Heart right ventricle (tissue), 16 donors: ENCODE measurements at regions not wholly inside any gene's neighbourhood (a gene's known extent, or its start where the extent isn't known, plus 50 kb on each side); places are given as distances from the start of the nearest gene placed in this dataset.
A peak's percentile ranks its signal among the peaks of the same experiment; 100 is the strongest.
"Not testable (repeated sequence)": the region's sequence is repeated elsewhere in the genome, so short reads cannot be mapped to it uniquely, and the experiment has no call there.

Experiments used
- ATAC-seq, 8 donors: fragments of 200-7000 bp; cut with Tn5 transposase; one replicate each; pipeline ENCODE4 v1.9.1; 2020; ENCODE audit warnings: mild to moderate bottlenecking in 8 of 8, moderate library complexity in 8 of 8, moderate number of reproducible peaks in 1 of 8
- DNase-seq, 2 donors: peaks; one replicate each; pipeline ENCODE4 v3.0.0-alpha.2; 2020
- H3K27ac ChIP-seq, 10 donors: fragments of 200-600 bp; sonication (generic) in 2 of 10; one replicate each; pipeline versions ENCODE4 v1.5.0 to v1.8.0; 2020 to 2022; ENCODE audit warnings: mild to moderate bottlenecking in 3 of 10
- H3K27me3 ChIP-seq, 7 donors: fragments of 200-600 bp; one replicate each; pipeline ENCODE4 v1.8.0; 2021 to 2022; ENCODE audit warnings: mild to moderate bottlenecking in 2 of 7
- H3K36me3 ChIP-seq, 9 donors: fragments of 200-600 bp; sonication (generic) in 1 of 9; one replicate each; pipeline versions ENCODE4 v1.5.0 to v1.8.0; 2020 to 2022; ENCODE audit warnings: mild to moderate bottlenecking in 2 of 9
- H3K4me1 ChIP-seq, 9 donors: fragments of 200-600 bp; sonication (generic) in 1 of 9; one replicate each; pipeline versions ENCODE4 v1.5.0 to v1.8.0; 2020 to 2022; ENCODE audit warnings: mild to moderate bottlenecking in 4 of 9
- H3K4me3 ChIP-seq, 10 donors: fragments of 200-600 bp; sonication (generic) in 2 of 10; one replicate each; pipeline versions ENCODE4 v1.5.0 to v1.8.0; 2020 to 2022; ENCODE audit warnings: mild to moderate bottlenecking in 7 of 10, moderate library complexity in 2 of 10
- H3K9me3 ChIP-seq, 11 donors: fragments of 200-600 bp in 10 of 11; sonication (generic) in 2 of 11; one replicate each; pipeline versions ENCODE4 v1.5.0 to v1.8.0; 2013 to 2022; ENCODE audit warnings: mild to moderate bottlenecking in 2 of 11, control low read depth in 1 of 11, moderate library complexity in 1 of 11
- CTCF ChIP-seq, 9 donors: fragments of 200-600 bp; sonication (generic) in 2 of 9; IDR thresholded peaks; one replicate each; pipeline versions ENCODE4 v1.5.0 to v1.8.0; 2021 to 2022; ENCODE audit warnings: antibody characterized with exemption in 9 of 9, mild to moderate bottlenecking in 5 of 9, moderate library complexity in 1 of 9
- WGBS, 2 donors: extraction: QIAGEN DNeasy Blood & Tissue Kit; methylation state at CpG; one replicate each; pipeline ENCODE4 v1.1.7; 2013; ENCODE audit warnings: inconsistent platforms in 1 of 2; 5-methylcytosine and 5-hydroxymethylcytosine counted together
- intact Hi-C, 10 donors: fragments of 100-400 bp; cut with DNase I; formaldehyde crosslinking; loops; one replicate each; pipeline versions ENCODE4 v1.11.1 to v1.14.2; 2022
- donor health status: Arrhythmogenic right ventricular cardiomyopathy.
- donor health status: ischemic (EF 13 %, LVEDD 7.1; RV severe dilation, severe dysfunction).
- donor health status: healthy with polysubstance abuse.
- donor health status: DM: no; HTN: yes; CAD: no.
- donor health status: DM: no; HTN: no; CAD: no.
- donor health status: ischemic (EF 25% LVEDD 6.9; RV normal size, moderate dysfunction).
- donor health status: ischemic (EF 25% LVEDD 5.7; RV mildly dilated, moderate dysfunction).
- donor health status: healthy.
- donor health status: DM: yes; HTN: yes; CAD: no.
- donor health status: Ischemic cardiomyopathy.
- donor health status: ischemic (EF 35%, LVEDD 5.7; RV mildly dilated, moderate dysfunction).
- donor health status: nonischemic (EF 11% LVEDD 7.7; RV severe dilation, severe dysfunction).
- donor health status: DM: yes; HTN: yes; CAD: no.
- donor health status: PGD.
- donor health status: ischemic (EF 29% LVEDD 5.4; RV normal size, mild dysfunction).
- donor health status: nonischemic (EF 23%, LVEDD 6.1; RV moderate dilation, normal function).

- Histone ChIP-seq H3K27me3 (no peaks in the 10 kb centered on the region), H3K4me1 (peaks cover 0 to 15% (median 8%) of the 10 kb centered on the region in 9 donors), H3K27ac (peak overlapping the region in 6 of 10 donors; percentile 4 to 49 (median 26)), H3K9me3 (peaks cover 0 to 18% (median 5%) of the 10 kb centered on the region in 11 donors), H3K36me3 (no peaks in the 10 kb centered on the region), H3K4me3 (no peak overlapping the region)
- DNase-seq (no peak), ATAC-seq (peak in 2 of 8 donors; percentile 44 to 48)
- 68 to 82% methylated on average over 4 of the region's 4 CpGs for WGBS, 2 donors
- intact Hi-C loops = no loop called here
- no peak for TF ChIP-seq CTCF (IDR thresholded peaks at IDR 0.05)
These were observed 387.4 kb upstream of the NFIA start for GRCh38 chr1:60694980-60695379.

GRCh38 chr1:60692031-60692430 lies 390.3 kb upstream of the NFIA start:
- ATAC-seq = no peak
- intact Hi-C loops = no loop called here

GRCh38 chr1:60688221-60688620 lies 394.1 kb upstream of the NFIA start:
- H3K4me1 ChIP-seq, H3K27ac ChIP-seq, intact Hi-C loops, DNase-seq, ATAC-seq, H3K27me3 ChIP-seq, H3K4me3 ChIP-seq, H3K36me3 ChIP-seq: not testable (repeated sequence)
- peaks cover 0 to 20% (median 14%) of the 10 kb centered on the region in 11 donors for H3K9me3 ChIP-seq
- WGBS, 2 donors = 55 to 68% methylated on average over 2 of the region's 2 CpGs

More at GRCh38 chr1:60692031-60692430, 390.3 kb upstream of the NFIA start:
- H3K4me1 ChIP-seq = peaks cover 0 to 15% (median 2%) of the 10 kb centered on the region in 9 donors
- H3K9me3 ChIP-seq = peaks cover 0 to 29% (median 14%) of the 10 kb centered on the region in 11 donors
- TF ChIP-seq CTCF (IDR thresholded peaks at IDR 0.05) = no peak
- no peak for DNase-seq
- no peak overlapping the region for H3K27ac ChIP-seq
- H3K27me3 ChIP-seq = no peaks in the 10 kb centered on the region
- H3K36me3 ChIP-seq = no peaks in the 10 kb centered on the region
- H3K4me3 ChIP-seq = no peak overlapping the region

GRCh38 chr1:60681095-60681860 lies 401.1 kb upstream of the NFIA start:
- 58 to 69% methylated on average over 2 of the region's 2 CpGs for WGBS, 2 donors
- Histone ChIP-seq H3K4me1 (peaks cover 0 to 12% (median 0%) of the 10 kb centered on the region in 9 donors), H3K4me3 (no peak overlapping the region), H3K36me3 (no peaks in the 10 kb centered on the region), H3K27me3 (no peaks in the 10 kb centered on the region), H3K27ac (no peak overlapping the region), H3K9me3 (no peaks in the 10 kb centered on the region)
- no peak for TF ChIP-seq CTCF (IDR thresholded peaks at IDR 0.05)
- intact Hi-C loops = no loop called here
- DNase-seq = no peak
- peak in 1 of 8 donors; percentile 37 for ATAC-seq
